Activated CD4-positive, alpha-beta memory T cell treated with anti-CD3 and anti-CD28 coated beads, Interleukin-2, amount 10 ng/mL, durations not matched to agents 7 days and 5 days (primary cell): ENCODE measurements at regions not wholly inside any gene's neighbourhood (a gene's known extent, or its start where the extent isn't known, plus 50 kb on each side); places are given as distances from the start of the nearest gene placed in this dataset.

ENCODE experiments used
- CTCF ChIA-PET: fragments of 350-600 bp; sonication (Branson Sonifier 250); formaldehyde crosslinking; loops from one replicate; lab custom pipeline; 2021; ENCODE audit warnings: antibody characterized with exemption, inconsistent platforms; lab: Charles Lee
- POLR2A ChIA-PET: fragments of 350-600 bp; sonication (Branson Sonifier 250); formaldehyde crosslinking; loops from one replicate; lab custom pipeline; 2021; ENCODE audit warnings: antibody characterized with exemption; lab: Charles Lee
- DNase-seq: peaks from one replicate; pipeline ENCODE4 v3.0.0-alpha.2; 2020
- H3K27ac Mint-ChIP-seq: one replicate; pipeline ENCODE4 v1.8.0; 2021; ENCODE audit warnings: mild to moderate bottlenecking, mixed read lengths
- H3K27me3 Mint-ChIP-seq: one replicate; pipeline ENCODE4 v1.8.0; 2021; ENCODE audit warnings: mixed read lengths
- H3K36me3 Mint-ChIP-seq: one replicate; pipeline ENCODE4 v1.8.0; 2021; ENCODE audit warnings: low read depth, mixed read lengths
- H3K4me1 Mint-ChIP-seq: one replicate; pipeline ENCODE4 v1.8.0; 2021; ENCODE audit warnings: mixed read lengths
- H3K4me3 Mint-ChIP-seq: one replicate; pipeline ENCODE4 v1.8.0; 2021; ENCODE audit warnings: mild to moderate bottlenecking, mixed read lengths
- H3K9me3 Mint-ChIP-seq: one replicate; pipeline ENCODE4 v1.8.0; 2021; ENCODE audit warnings: mixed read lengths

GRCh38 chr11:114847306-114847975 lies 169.1 kb downstream of the NXPE2 start:
- Mint-ChIP-seq H3K27ac (no peak overlapping the region), H3K36me3 (no peaks in the 10 kb centered on the region), H3K27me3 (no peaks in the 10 kb centered on the region), H3K4me3 (no peak overlapping the region), H3K9me3 (no peaks in the 10 kb centered on the region), H3K4me1 (peaks cover 4% of the 10 kb centered on the region)
- no peak for DNase-seq
- ChIA-PET CTCF (no interaction called here), POLR2A (no interaction called here)

GRCh38 chr11:114848027-114848426 lies 169.7 kb downstream of the NXPE2 start:
- DNase-seq = no peak
- no peak overlapping the region for H3K27ac Mint-ChIP-seq

GRCh38 chr11:114857281-114857680 lies 179.0 kb downstream of the NXPE2 start:
- peaks cover 2% of the 10 kb centered on the region for H3K9me3 Mint-ChIP-seq

More at GRCh38 chr11:114848027-114848426, 169.7 kb downstream of the NXPE2 start:
- Mint-ChIP-seq H3K9me3 (no peaks in the 10 kb centered on the region), H3K4me3 (no peak overlapping the region), H3K27me3 (no peaks in the 10 kb centered on the region), H3K36me3 (no peaks in the 10 kb centered on the region), H3K4me1 (peaks cover 4% of the 10 kb centered on the region)
- POLR2A ChIA-PET = no interaction called here
- CTCF ChIA-PET = no interaction called here

GRCh38 chr11:114864896-114865295 lies 186.6 kb downstream of the NXPE2 start:
- no peak for DNase-seq
- ChIA-PET POLR2A (no interaction called here), CTCF (no interaction called here)
- H3K4me1 Mint-ChIP-seq = no peaks in the 10 kb centered on the region
- H3K9me3 Mint-ChIP-seq = no peaks in the 10 kb centered on the region
- no peak overlapping the region for H3K27ac Mint-ChIP-seq
- H3K27me3 Mint-ChIP-seq = no peaks in the 10 kb centered on the region
- no peak overlapping the region for H3K4me3 Mint-ChIP-seq
- no peaks in the 10 kb centered on the region for H3K36me3 Mint-ChIP-seq

More at GRCh38 chr11:114857281-114857680, 179.0 kb downstream of the NXPE2 start:
- no peaks in the 10 kb centered on the region for H3K36me3 Mint-ChIP-seq
- ChIA-PET CTCF (no interaction called here), POLR2A (no interaction called here)
- no peak for DNase-seq
- no peak overlapping the region for H3K27ac Mint-ChIP-seq
- H3K27me3 Mint-ChIP-seq = no peaks in the 10 kb centered on the region
- no peaks in the 10 kb centered on the region for H3K4me1 Mint-ChIP-seq
- no peak overlapping the region for H3K4me3 Mint-ChIP-seq

- no peak overlapping the region for H3K27ac Mint-ChIP-seq
- no peaks in the 10 kb centered on the region for H3K36me3 Mint-ChIP-seq
- H3K4me3 Mint-ChIP-seq = no peak overlapping the region
- POLR2A ChIA-PET = no interaction called here
- DNase-seq = no peak
- no peaks in the 10 kb centered on the region for H3K27me3 Mint-ChIP-seq
- H3K4me1 Mint-ChIP-seq = no peaks in the 10 kb centered on the region
- CTCF ChIA-PET = no interaction called here
- H3K9me3 Mint-ChIP-seq = no peaks in the 10 kb centered on the region
Observed at GRCh38 chr11:114876234-114876633, 197.9 kb downstream of the NXPE2 start.

- Mint-ChIP-seq H3K4me1 (no peaks in the 10 kb centered on the region), H3K27ac (no peak overlapping the region), H3K27me3 (no peaks in the 10 kb centered on the region), H3K36me3 (no peaks in the 10 kb centered on the region), H3K4me3 (no peak overlapping the region), H3K9me3 (no peaks in the 10 kb centered on the region)
- DNase-seq = no peak
- POLR2A ChIA-PET = no interaction called here
- CTCF ChIA-PET = no interaction called here
Observed at GRCh38 chr11:114877976-114878375, 199.6 kb downstream of the NXPE2 start.

- Mint-ChIP-seq H3K36me3 (no peaks in the 10 kb centered on the region), H3K9me3 (no peaks in the 10 kb centered on the region), H3K4me3 (no peak overlapping the region), H3K27ac (no peak overlapping the region), H3K27me3 (no peaks in the 10 kb centered on the region), H3K4me1 (no peaks in the 10 kb centered on the region)
- no peak for DNase-seq
- CTCF ChIA-PET = no interaction called here
- POLR2A ChIA-PET = no interaction called here
Observed at GRCh38 chr11:114880442-114880841, 202.1 kb downstream of the NXPE2 start.

- CTCF ChIA-PET = no interaction called here
- H3K27me3 Mint-ChIP-seq = no peaks in the 10 kb centered on the region
- no peak overlapping the region for H3K4me3 Mint-ChIP-seq
- H3K27ac Mint-ChIP-seq = no peak overlapping the region
- POLR2A ChIA-PET = no interaction called here
- no peaks in the 10 kb centered on the region for H3K36me3 Mint-ChIP-seq
- no peak for DNase-seq
- H3K9me3 Mint-ChIP-seq = no peaks in the 10 kb centered on the region
- H3K4me1 Mint-ChIP-seq = no peaks in the 10 kb centered on the region
Observed at GRCh38 chr11:114883472-114883871, 205.1 kb downstream of the NXPE2 start.

GRCh38 chr11:114886644-114887265 lies 208.4 kb downstream of the NXPE2 start:
- ChIA-PET CTCF (no interaction called here), POLR2A (no interaction called here)
- no peak overlapping the region for H3K27ac Mint-ChIP-seq
- no peak for DNase-seq
- no peaks in the 10 kb centered on the region for H3K9me3 Mint-ChIP-seq
- no peak overlapping the region for H3K4me3 Mint-ChIP-seq
- no peaks in the 10 kb centered on the region for H3K36me3 Mint-ChIP-seq
- H3K4me1 Mint-ChIP-seq = no peaks in the 10 kb centered on the region
- no peaks in the 10 kb centered on the region for H3K27me3 Mint-ChIP-seq

- Mint-ChIP-seq H3K4me1 (no peaks in the 10 kb centered on the region), H3K27ac (no peak overlapping the region), H3K27me3 (no peaks in the 10 kb centered on the region), H3K9me3 (no peaks in the 10 kb centered on the region), H3K36me3 (no peaks in the 10 kb centered on the region), H3K4me3 (no peak overlapping the region)
- POLR2A ChIA-PET = no interaction called here
- DNase-seq = no peak
- CTCF ChIA-PET = no interaction called here
Observed at GRCh38 chr11:114889594-114890011, 211.3 kb downstream of the NXPE2 start.

- Mint-ChIP-seq H3K4me3 (no peak overlapping the region), H3K36me3 (no peaks in the 10 kb centered on the region), H3K27me3 (no peaks in the 10 kb centered on the region), H3K27ac (no peak overlapping the region), H3K4me1 (no peaks in the 10 kb centered on the region), H3K9me3 (no peaks in the 10 kb centered on the region)
- no peak for DNase-seq
- CTCF ChIA-PET = no interaction called here
- POLR2A ChIA-PET = no interaction called here
Observed at GRCh38 chr11:114890038-114890437, 211.7 kb downstream of the NXPE2 start.

GRCh38 chr11:114891911-114892310 lies 213.6 kb downstream of the NXPE2 start:
- ChIA-PET POLR2A (no interaction called here), CTCF (interaction anchor here (0.6 kb wide), 1 partner anchor 367 kb away, joined by 3 read pairs; no protein-coding TSS in a partner anchor)
- no peak for DNase-seq
- H3K4me3 Mint-ChIP-seq = no peak overlapping the region
- H3K27ac Mint-ChIP-seq = no peak overlapping the region
- no peaks in the 10 kb centered on the region for H3K27me3 Mint-ChIP-seq
- no peaks in the 10 kb centered on the region for H3K4me1 Mint-ChIP-seq
- no peaks in the 10 kb centered on the region for H3K9me3 Mint-ChIP-seq
- no peaks in the 10 kb centered on the region for H3K36me3 Mint-ChIP-seq

GRCh38 chr11:114892381-114893197 lies 214.3 kb downstream of the NXPE2 start:
- Mint-ChIP-seq H3K4me1 (no peaks in the 10 kb centered on the region), H3K9me3 (no peaks in the 10 kb centered on the region), H3K36me3 (no peaks in the 10 kb centered on the region), H3K4me3 (no peak overlapping the region), H3K27ac (no peak overlapping the region), H3K27me3 (no peaks in the 10 kb centered on the region)
- ChIA-PET CTCF (interaction anchor here (0.6 kb wide), 1 partner anchor 366 kb away, joined by 3 read pairs; no protein-coding TSS in a partner anchor), POLR2A (no interaction called here)
- no peak for DNase-seq
